GM21717 (cell line): ENCODE measurements at regions not wholly inside any gene's neighbourhood (a gene's known extent, or its start where the extent isn't known, plus 50 kb on each side); places are given as distances from the start of the nearest gene placed in this dataset.

ENCODE experiments used
- ATAC-seq: cut with Tn5 transposase; IDR thresholded peaks from one replicate; pipeline ENCODE4 v1.9.1; 2021; ENCODE audit warnings: mild to moderate bottlenecking, moderate library complexity; ENCODE audit not compliant: unreplicated experiment

DNA sequence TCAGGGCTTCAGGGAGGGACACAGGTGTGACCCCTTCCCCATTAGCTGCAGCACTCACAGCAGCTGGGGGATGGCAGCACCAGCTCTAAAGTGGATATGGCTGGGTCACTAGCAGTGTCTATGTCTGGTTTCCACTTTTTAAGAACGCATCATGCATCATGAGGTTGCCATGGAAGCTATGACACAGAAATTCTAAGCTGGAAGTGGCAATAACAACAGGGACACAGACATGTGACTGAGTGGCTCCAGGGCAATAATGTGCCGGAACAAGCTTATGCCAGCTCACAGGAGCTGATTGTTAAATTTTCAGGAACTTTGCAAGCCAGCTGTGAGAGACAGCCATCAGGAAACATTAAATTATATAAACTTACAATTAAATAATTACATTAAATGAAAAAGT lies 51.2 kb upstream of the NFASC start:
- no peak for ATAC-seq
